Neural cell (in vitro differentiated cells): ENCODE measurements at regions not wholly inside any gene's neighbourhood (a gene's known extent, or its start where the extent isn't known, plus 50 kb on each side); places are given as distances from the start of the nearest gene placed in this dataset.
"Not testable (repeated sequence)": the region's sequence is repeated elsewhere in the genome, so short reads cannot be mapped to it uniquely, and the experiment has no call there.

Source experiments
- H2AFZ ChIP-seq: fragments of 200-600, 300-800 bp; sonication (generic), shearing (Covaris generic); 2 replicates; pipeline ENCODE4 v1.6.0; 2014; ENCODE audit warnings: low read depth, mild to moderate bottlenecking, antibody characterized with exemption, low read length, moderate library complexity
- H3F3A ChIP-seq: fragments of 200-600 bp; shearing (Covaris generic); 2 replicates; pipeline ENCODE4 v1.6.1; 2016; ENCODE audit warnings: mild to moderate bottlenecking, moderate library complexity, mixed read lengths, antibody characterized with exemption, low read length; ENCODE audit not compliant: insufficient read depth, poor library complexity, severe bottlenecking
- H3K27ac ChIP-seq: fragments of 200-600, 300-800 bp; sonication (generic), shearing (Covaris generic); 2 replicates; pipeline ENCODE4 v1.5.1; 2014; ENCODE audit warnings: mild to moderate bottlenecking, low read length, moderate library complexity
- H3K27me3 ChIP-seq: fragments of 300-800, 200-600 bp; sonication (generic), shearing (Covaris generic); 2 replicates; pipeline ENCODE4 v1.6.0; 2014; ENCODE audit warnings: mild to moderate bottlenecking, low read depth, low read length, moderate library complexity; ENCODE audit not compliant: insufficient read depth
- H3K36me3 ChIP-seq: fragments of 300-800, 200-600 bp; sonication (generic), shearing (Covaris generic); 2 replicates; pipeline ENCODE4 v1.5.1; 2014; ENCODE audit warnings: mild to moderate bottlenecking, antibody characterized with exemption, low read length, moderate library complexity; ENCODE audit not compliant: insufficient read depth
- H3K4me2 ChIP-seq: fragments of 300-800, 200-600 bp; sonication (generic), shearing (Covaris generic); 2 replicates; pipeline ENCODE4 v1.6.0; 2014; ENCODE audit warnings: mild to moderate bottlenecking, low read length
- H3K4me3 ChIP-seq: fragments of 300-800, 200-600 bp; sonication (generic), shearing (Covaris generic); 2 replicates; pipeline ENCODE4 v1.5.1; 2014; ENCODE audit warnings: mild to moderate bottlenecking, low read length, moderate library complexity
- H3K79me2 ChIP-seq: fragments of 200-600 bp; shearing (Covaris generic); replicated peaks from 2 replicates; pipeline ENCODE4 v1.6.0; 2014; ENCODE audit warnings: mild to moderate bottlenecking, low read length, moderate library complexity; ENCODE audit not compliant: insufficient read depth
- H3K9ac ChIP-seq: fragments of 300-800, 200-600 bp; sonication (generic), shearing (Covaris generic); 2 replicates; pipeline ENCODE4 v1.6.1; 2016; ENCODE audit warnings: mild to moderate bottlenecking, low read length, mixed read lengths
- H3K9me2 ChIP-seq: fragments of 200-600 bp; shearing (Covaris generic); 2 replicates; pipeline ENCODE4 v1.6.1; 2016; ENCODE audit warnings: mild to moderate bottlenecking, low read length, mixed read lengths; ENCODE audit not compliant: insufficient read depth
- H3K9me3 ChIP-seq: fragments of 200-600, 300-800 bp; sonication (generic), shearing (Covaris generic); 2 replicates; pipeline ENCODE4 v1.6.1; 2016; ENCODE audit warnings: mild to moderate bottlenecking, mixed run types, low read length, moderate library complexity, mixed read lengths
- H4K20me1 ChIP-seq: fragments of 200-600 bp; shearing (Covaris generic); 2 replicates; pipeline ENCODE4 v1.6.1; 2016; ENCODE audit warnings: mild to moderate bottlenecking, mixed run types; ENCODE audit not compliant: insufficient read depth
- CTCF ChIP-seq: fragments of 450-650 bp; IDR thresholded peaks from 2 replicates; pipeline ENCODE4 v1.5.1; 2014; ENCODE audit warnings: antibody characterized with exemption, mild to moderate bottlenecking, moderate library complexity; ENCODE audit not compliant: poor library complexity, severe bottlenecking
- EP300 ChIP-seq: fragments of 450-650 bp; conservative IDR thresholded peaks from 2 replicates; pipeline ENCODE4 v1.6.1; 2014; ENCODE audit warnings: antibody characterized with exemption, mild to moderate bottlenecking, moderate library complexity; ENCODE audit not compliant: poor library complexity, severe bottlenecking
- EZH2 ChIP-seq: fragments of 200-600, 300-800 bp; shearing (Covaris generic), sonication (generic); IDR thresholded peaks from 2 replicates; pipeline ENCODE4 v1.6.1; 2014; ENCODE audit warnings: antibody characterized with exemption, low read length, borderline replicate concordance, mild to moderate bottlenecking; ENCODE audit not compliant: insufficient read depth, poor library complexity, severe bottlenecking
- MXI1 ChIP-seq: fragments of 450-650 bp; conservative IDR thresholded peaks from 2 replicates; pipeline ENCODE4 v1.6.1; 2014; ENCODE audit warnings: antibody characterized with exemption, mild to moderate bottlenecking; ENCODE audit not compliant: poor library complexity, severe bottlenecking
- POLR2AphosphoS5 ChIP-seq: IDR thresholded peaks from 2 replicates; pipeline ENCODE4 v1.6.1; 2012
- RAD21 ChIP-seq: fragments of 450-650 bp; conservative IDR thresholded peaks from 2 replicates; pipeline ENCODE4 v1.6.1; 2014; ENCODE audit warnings: antibody characterized with exemption, mild to moderate bottlenecking, moderate library complexity
- REST ChIP-seq: IDR thresholded peaks from 2 replicates; pipeline ENCODE4 v1.6.1; 2012; ENCODE audit warnings: borderline replicate concordance
- SMC3 ChIP-seq: fragments of 450-650 bp; conservative IDR thresholded peaks from 2 replicates; pipeline ENCODE4 v1.6.1; 2014; ENCODE audit warnings: antibody characterized with exemption, mild to moderate bottlenecking, moderate library complexity; ENCODE audit not compliant: poor library complexity
- TAF1 ChIP-seq: IDR thresholded peaks from 2 replicates; pipeline ENCODE4 v1.6.1; 2012; ENCODE audit warnings: low read depth

DNA sequence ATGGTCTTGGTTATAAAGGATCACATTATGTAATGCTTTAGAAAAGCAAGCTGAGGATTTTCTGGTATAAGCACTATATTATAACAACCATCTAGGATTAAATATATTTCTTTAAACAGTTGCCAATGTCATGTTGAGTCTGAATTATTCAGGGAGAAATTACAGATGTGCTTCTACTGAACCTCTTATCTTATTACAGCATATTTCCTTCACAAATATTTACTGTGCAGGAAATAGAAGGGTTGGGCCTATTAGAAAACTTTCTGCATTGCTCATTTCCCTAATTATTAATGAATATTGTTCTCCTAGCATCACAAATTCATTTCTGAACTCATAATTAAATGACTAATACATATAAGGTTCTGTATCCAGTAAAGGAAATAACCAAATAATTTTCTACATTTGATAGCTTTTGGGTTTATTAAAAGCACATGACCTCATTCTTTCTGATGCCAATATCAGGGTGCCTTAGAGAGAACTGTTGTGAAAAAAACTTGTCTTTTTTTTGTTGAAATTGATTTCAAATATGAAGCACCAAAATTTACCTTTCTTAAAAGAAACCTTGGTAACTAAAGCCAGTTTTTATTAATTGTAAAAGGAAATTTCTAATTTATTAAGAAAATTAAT lies 476.8 kb upstream of the PTGER4 start:
- Histone ChIP-seq H2AFZ (no peak overlapping the region), H3K79me2 (no peaks in the 10 kb centered on the region), H3K36me3 (no peaks in the 10 kb centered on the region), H3K4me3 (no peak overlapping the region), H3F3A (no peaks in the 10 kb centered on the region), H3K4me2 (no peak overlapping the region), H3K27me3 (no peaks in the 10 kb centered on the region), H3K9me3 (no peaks in the 10 kb centered on the region), H4K20me1 (no peaks in the 10 kb centered on the region), H3K9ac (no peak overlapping the region), H3K9me2 (no peaks in the 10 kb centered on the region), H3K27ac (no peak overlapping the region)
- TF ChIP-seq POLR2AphosphoS5 = no peak
- no peak for TF ChIP-seq REST
- TF ChIP-seq CTCF = no peak
- no peak for TF ChIP-seq TAF1
- TF ChIP-seq EZH2 = no peak
- TF ChIP-seq MXI1 = no peak
- no peak for TF ChIP-seq EP300
- TF ChIP-seq RAD21 = no peak
- no peak for TF ChIP-seq SMC3

- H3K4me2 ChIP-seq = no peak overlapping the region
- TF ChIP-seq SMC3 (no peak), REST (no peak), POLR2AphosphoS5 (no peak), TAF1 (no peak), EZH2 (no peak), EP300 (no peak), MXI1 (no peak), RAD21 (no peak), CTCF (no peak)
- H3K9me2 ChIP-seq = no peaks in the 10 kb centered on the region
- no peak overlapping the region for H3K9ac ChIP-seq
- H3K4me3 ChIP-seq = no peak overlapping the region
- H3F3A ChIP-seq = no peaks in the 10 kb centered on the region
- H4K20me1 ChIP-seq = no peaks in the 10 kb centered on the region
- H3K27me3 ChIP-seq = no peaks in the 10 kb centered on the region
- H2AFZ ChIP-seq = no peak overlapping the region
- no peaks in the 10 kb centered on the region for H3K36me3 ChIP-seq
- no peaks in the 10 kb centered on the region for H3K79me2 ChIP-seq
- no peaks in the 10 kb centered on the region for H3K9me3 ChIP-seq
- H3K27ac ChIP-seq = no peak overlapping the region
These were observed 481.0 kb upstream of the PTGER4 start for GRCh38 chr5:40198736-40199135.

DNA sequence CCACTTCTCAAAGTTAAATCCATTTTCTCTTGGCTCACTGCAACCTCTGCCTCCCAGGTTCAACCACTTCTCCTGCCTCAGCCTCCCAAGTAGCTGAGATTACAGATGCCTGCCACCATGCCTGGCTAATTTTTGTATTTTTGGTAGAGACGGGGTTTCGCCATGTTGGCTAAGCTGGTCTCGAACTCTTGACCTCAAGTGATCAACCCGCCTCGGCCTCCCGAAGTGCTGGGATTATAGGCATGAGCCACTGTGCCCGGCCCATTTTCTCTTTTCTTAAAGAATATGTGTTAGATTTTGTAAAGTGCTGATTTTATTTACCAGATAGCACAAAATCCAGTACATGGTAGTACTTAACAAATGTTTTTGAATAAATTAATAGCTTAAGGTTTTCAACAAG lies 484.1 kb upstream of the PTGER4 start:
- H3K36me3 ChIP-seq, H3K27me3 ChIP-seq: not testable (repeated sequence)

More for the DNA sequence above, 484.1 kb upstream of the PTGER4 start:
- not testable (repeated sequence) for H3K4me3 ChIP-seq, H3K9ac ChIP-seq, H3K9me2 ChIP-seq, H3K27ac ChIP-seq, H3K4me2 ChIP-seq, H3F3A ChIP-seq, H4K20me1 ChIP-seq, H2AFZ ChIP-seq, H3K79me2 ChIP-seq, H3K9me3 ChIP-seq
